Ectodermal cell (in vitro differentiated cells): ENCODE measurements at regions not wholly inside any gene's neighbourhood (a gene's known extent, or its start where the extent isn't known, plus 50 kb on each side); places are given as distances from the start of the nearest gene placed in this dataset.

ENCODE experiments used
- H3K27ac ChIP-seq: 2 replicates; pipeline ENCODE4 v1.7.0; 2013; ENCODE audit warnings: mild to moderate bottlenecking, low read depth, low read length; ENCODE audit not compliant: insufficient read depth, poor library complexity, severe bottlenecking
- H3K27me3 ChIP-seq: 2 replicates; pipeline ENCODE4 v1.7.0; 2013; ENCODE audit warnings: mild to moderate bottlenecking, low read length; ENCODE audit not compliant: insufficient read depth, control insufficient read depth, poor library complexity, severe bottlenecking
- H3K36me3 ChIP-seq: one replicate; pipeline ENCODE4 v1.7.0; 2013; ENCODE audit warnings: low read length; ENCODE audit not compliant: control insufficient read depth, insufficient read depth
- H3K4me1 ChIP-seq: one replicate; pipeline ENCODE4 v1.7.0; 2013; ENCODE audit warnings: low read length; ENCODE audit not compliant: control insufficient read depth, insufficient read depth
- H3K4me3 ChIP-seq: 2 replicates; pipeline ENCODE4 v1.7.0; 2013; ENCODE audit warnings: low read depth, low read length, control low read depth; ENCODE audit not compliant: insufficient read depth
- H3K9me3 ChIP-seq: 2 replicates; pipeline ENCODE4 v1.7.0; 2013; ENCODE audit warnings: mild to moderate bottlenecking, low read length, moderate library complexity; ENCODE audit not compliant: control insufficient read depth
- WGBS, 2 experiments: methylation state at CpG; one replicate each; pipeline ENCODE4 v1.1.7; 2013; ENCODE audit warnings: missing lambda C conversion rate in 2 of 2; 5-methylcytosine and 5-hydroxymethylcytosine counted together

DNA sequence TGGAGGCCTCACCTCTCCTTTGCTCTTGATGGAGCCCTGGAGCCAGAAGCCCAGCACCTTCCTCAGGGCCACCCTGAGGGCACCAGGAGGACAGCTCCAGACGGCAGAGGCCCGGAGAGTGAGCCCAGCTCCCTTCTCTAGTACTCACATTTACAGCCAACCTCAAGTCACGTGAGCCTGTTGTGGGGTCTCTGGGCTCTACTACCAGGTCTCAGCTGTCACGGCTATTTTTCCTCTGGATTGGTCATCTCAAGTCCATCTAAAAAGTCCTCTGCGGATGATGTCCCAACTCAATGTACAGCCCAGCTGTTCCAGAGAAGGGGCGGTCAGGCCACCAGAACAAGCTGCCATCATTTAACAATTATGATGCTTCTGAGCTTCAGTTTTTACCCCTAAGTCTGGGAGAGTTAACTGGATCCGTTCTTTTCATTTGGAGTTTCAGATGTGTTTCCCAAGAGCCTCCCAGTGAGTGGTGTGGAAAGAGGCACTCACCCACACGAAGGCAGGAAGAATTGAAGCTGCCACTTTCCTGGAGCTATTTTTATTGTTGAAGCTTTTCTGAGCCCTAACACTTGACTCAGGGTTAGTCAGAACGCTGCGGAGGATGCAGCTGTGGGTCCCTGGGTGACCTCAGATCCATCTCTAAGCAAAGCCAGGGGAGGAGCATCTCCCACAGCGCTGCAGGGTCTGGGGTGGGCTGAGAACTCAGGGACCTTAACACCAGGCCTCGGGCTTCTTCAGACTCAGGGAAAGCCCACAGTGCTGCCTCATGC is 143.5 kb upstream of the UBL3 start:
- H3K4me3 ChIP-seq = no peak overlapping the region
- H3K4me1 ChIP-seq = no peaks in the 10 kb centered on the region
- H3K27ac ChIP-seq = no peak overlapping the region
- WGBS, 2 experiments = 88% methylated on average over 12 of the region's 12 CpGs
- no peaks in the 10 kb centered on the region for H3K9me3 ChIP-seq
- no peaks in the 10 kb centered on the region for H3K27me3 ChIP-seq
- H3K36me3 ChIP-seq = no peaks in the 10 kb centered on the region

DNA sequence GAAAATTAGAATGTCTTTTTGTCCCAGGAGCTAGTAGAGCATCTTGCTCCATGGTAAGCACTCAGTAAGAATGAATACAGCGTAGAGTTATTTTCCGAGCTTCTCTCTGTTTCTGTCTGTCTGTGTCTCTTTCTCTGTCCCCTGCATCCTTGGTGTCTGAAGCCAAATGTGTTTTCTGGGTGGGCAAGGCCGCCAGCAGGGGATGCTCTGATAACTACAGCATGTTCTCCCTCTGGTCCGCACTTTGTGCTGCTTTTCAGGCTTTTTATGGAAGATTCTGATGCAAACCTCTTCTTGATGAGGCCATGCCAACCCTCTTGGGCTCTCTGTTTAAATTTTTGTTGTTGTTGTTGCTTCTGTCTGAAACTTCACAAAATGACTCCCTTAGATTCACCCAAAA is 142.8 kb upstream of the UBL3 start:
- WGBS, 2 experiments = 86 to 91% methylated on average over 4 of the region's 4 CpGs
- Histone ChIP-seq H3K9me3 (no peaks in the 10 kb centered on the region), H3K27ac (no peak overlapping the region)

GRCh38 chr13:29991343-29991742 is 140.9 kb upstream of the UBL3 start:
- 87 to 88% methylated on average over 6 of the region's 6 CpGs for WGBS, 2 experiments
- H3K4me3 ChIP-seq = no peak overlapping the region
- H3K27me3 ChIP-seq = no peaks in the 10 kb centered on the region
- H3K4me1 ChIP-seq = no peaks in the 10 kb centered on the region
- H3K9me3 ChIP-seq = peaks cover 3% of the 10 kb centered on the region
- no peak overlapping the region for H3K27ac ChIP-seq
- H3K36me3 ChIP-seq = no peaks in the 10 kb centered on the region

More for the DNA sequence above, 142.8 kb upstream of the UBL3 start:
- Histone ChIP-seq H3K36me3 (no peaks in the 10 kb centered on the region), H3K4me1 (no peaks in the 10 kb centered on the region), H3K27me3 (no peaks in the 10 kb centered on the region), H3K4me3 (no peak overlapping the region)

DNA sequence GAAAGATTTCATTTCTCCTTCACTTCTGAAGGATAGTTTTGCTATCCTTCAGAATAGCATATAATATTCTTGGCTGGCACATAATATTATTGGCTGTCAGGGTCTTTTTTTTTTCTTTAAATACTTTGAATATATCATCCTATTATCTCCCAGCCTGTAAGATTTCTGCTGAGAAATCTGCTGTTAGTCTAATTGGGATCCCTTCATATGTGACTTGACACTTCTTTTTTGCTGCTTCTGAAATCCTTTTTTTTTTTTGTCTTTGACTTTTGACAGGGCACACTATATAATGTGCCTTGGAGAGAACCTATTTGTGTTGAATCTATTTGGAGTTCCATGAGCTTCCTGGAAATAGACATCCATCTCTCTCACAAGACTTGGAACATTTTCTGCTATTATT is 136.9 kb upstream of the UBL3 start:
- no peak overlapping the region for H3K4me3 ChIP-seq

DNA sequence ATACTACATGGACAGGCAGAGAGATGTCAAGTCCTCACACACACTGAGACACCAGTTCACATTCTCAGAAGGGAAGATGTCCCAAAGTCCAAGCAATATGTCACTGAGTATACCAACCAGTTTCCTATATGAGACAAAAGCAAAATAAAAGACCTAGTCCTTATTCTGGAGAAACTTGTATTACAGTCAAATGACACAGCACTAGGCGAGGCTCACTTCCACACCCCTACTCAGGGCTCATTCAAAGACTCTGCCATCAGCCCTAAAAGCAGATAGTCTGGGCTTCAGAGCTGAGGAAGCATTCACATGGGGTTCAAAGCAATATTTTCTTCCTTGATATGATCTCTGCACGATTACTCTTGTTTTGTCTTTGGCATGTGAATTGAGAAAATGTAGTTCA is 129.9 kb upstream of the UBL3 start:
- H3K36me3 ChIP-seq = no peaks in the 10 kb centered on the region
- WGBS, 2 experiments = 93 to 94% methylated on average over 2 of the region's 2 CpGs
- H3K27me3 ChIP-seq = no peaks in the 10 kb centered on the region
- no peaks in the 10 kb centered on the region for H3K9me3 ChIP-seq
- H3K4me1 ChIP-seq = no peaks in the 10 kb centered on the region
- no peak overlapping the region for H3K27ac ChIP-seq
- no peak overlapping the region for H3K4me3 ChIP-seq

More for the DNA sequence above, 136.9 kb upstream of the UBL3 start:
- Histone ChIP-seq H3K9me3 (peaks cover 3% of the 10 kb centered on the region), H3K36me3 (no peaks in the 10 kb centered on the region), H3K4me1 (no peaks in the 10 kb centered on the region), H3K27me3 (no peaks in the 10 kb centered on the region), H3K27ac (no peak overlapping the region)

DNA sequence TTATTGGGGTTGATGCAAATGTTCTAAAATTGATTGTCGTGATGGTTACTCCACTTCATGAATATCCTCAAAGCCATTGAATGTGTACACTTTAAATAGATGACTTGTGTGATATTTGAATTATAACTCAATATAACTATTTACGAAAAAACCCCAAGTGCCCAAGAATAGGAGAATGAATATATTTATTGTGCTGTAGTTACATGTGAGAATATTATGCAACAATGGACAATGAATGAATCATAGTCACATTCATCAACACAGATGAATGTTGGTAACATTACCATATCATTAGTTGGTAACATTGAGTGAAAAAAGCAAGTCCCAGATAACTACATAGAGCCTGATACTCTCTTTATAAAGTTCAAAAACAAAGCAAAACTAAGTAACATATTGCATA is 127.8 kb upstream of the UBL3 start:
- WGBS, 2 experiments = 88 to 100% methylated on average over 1 of the region's 2 CpGs

GRCh38 chr13:29977476-29978120 is 127.2 kb upstream of the UBL3 start:
- no peaks in the 10 kb centered on the region for H3K9me3 ChIP-seq
- WGBS, 2 experiments = 94 to 95% methylated on average over 5 of the region's 6 CpGs
- no peak overlapping the region for H3K27ac ChIP-seq
- H3K4me3 ChIP-seq = no peak overlapping the region
- H3K4me1 ChIP-seq = no peaks in the 10 kb centered on the region
- H3K27me3 ChIP-seq = no peaks in the 10 kb centered on the region
- H3K36me3 ChIP-seq = no peaks in the 10 kb centered on the region

More for the DNA sequence above, 127.8 kb upstream of the UBL3 start:
- H3K36me3 ChIP-seq = no peaks in the 10 kb centered on the region
- no peak overlapping the region for H3K27ac ChIP-seq
- H3K9me3 ChIP-seq = no peaks in the 10 kb centered on the region
- H3K27me3 ChIP-seq = no peaks in the 10 kb centered on the region
- H3K4me3 ChIP-seq = no peak overlapping the region
- H3K4me1 ChIP-seq = no peaks in the 10 kb centered on the region

DNA sequence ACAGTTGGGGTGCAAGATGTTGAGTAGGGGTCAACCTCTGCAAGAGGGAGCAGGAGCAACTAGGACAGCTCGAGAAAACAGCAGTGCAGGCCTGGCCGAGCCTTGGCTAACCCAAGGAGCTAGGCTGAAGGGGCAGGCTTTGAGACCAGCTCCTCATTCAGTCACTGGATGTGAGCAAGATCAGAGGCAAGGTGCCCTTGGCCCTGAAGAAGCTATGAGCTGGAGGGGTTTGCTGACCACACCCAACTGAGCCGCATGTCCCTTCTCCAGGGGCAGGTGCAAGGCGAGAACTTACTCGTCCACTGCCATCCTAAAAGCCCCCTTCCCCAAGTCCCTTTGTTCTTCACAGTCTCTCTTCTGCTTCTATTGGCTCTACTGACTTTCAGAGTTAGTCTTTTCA is 126.1 kb upstream of the UBL3 start:
- Histone ChIP-seq H3K4me3 (no peak overlapping the region), H3K4me1 (no peaks in the 10 kb centered on the region), H3K27me3 (no peaks in the 10 kb centered on the region), H3K36me3 (no peaks in the 10 kb centered on the region), H3K9me3 (no peaks in the 10 kb centered on the region), H3K27ac (no peak overlapping the region)
- WGBS, 2 experiments = 92% methylated on average over 5 of the region's 5 CpGs

GRCh38 chr13:29975283-29975682 is 124.9 kb upstream of the UBL3 start:
- no peaks in the 10 kb centered on the region for H3K4me1 ChIP-seq
- no peaks in the 10 kb centered on the region for H3K9me3 ChIP-seq
- no peak overlapping the region for H3K4me3 ChIP-seq
- 83% methylated on average over 1 of the region's 1 CpG; no CpG with 5 or more reads in 1 of the 2 experiments for WGBS, 2 experiments
- no peaks in the 10 kb centered on the region for H3K36me3 ChIP-seq
- no peaks in the 10 kb centered on the region for H3K27me3 ChIP-seq
- no peak overlapping the region for H3K27ac ChIP-seq

GRCh38 chr13:29969286-29969685 is 118.9 kb upstream of the UBL3 start:
- no peaks in the 10 kb centered on the region for H3K27me3 ChIP-seq
- H3K36me3 ChIP-seq = no peaks in the 10 kb centered on the region
- no peak overlapping the region for H3K4me3 ChIP-seq
- H3K9me3 ChIP-seq = no peaks in the 10 kb centered on the region
- 95% methylated on average over 5 of the region's 5 CpGs for WGBS, 2 experiments
- H3K4me1 ChIP-seq = no peaks in the 10 kb centered on the region
- no peak overlapping the region for H3K27ac ChIP-seq
